C4-2B (cell line): ENCODE measurements at regions not wholly inside any gene's neighbourhood (a gene's known extent, or its start where the extent isn't known, plus 50 kb on each side); places are given as distances from the start of the nearest gene placed in this dataset.

ENCODE experiments used
- CTCF ChIP-seq: fragments of 450-650 bp; conservative IDR thresholded peaks from 2 replicates; pipeline ENCODE4 v1.5.1; 2017; ENCODE audit warnings: mild to moderate bottlenecking
- ZFX ChIP-seq: fragments of 450-650 bp; IDR thresholded peaks from 2 replicates; pipeline ENCODE4 v1.6.1; 2017

GRCh38 chr4:126725906-126726305, 906.9 kb upstream of the INTU start:
- TF ChIP-seq CTCF (no peak), ZFX (no peak)
